Cardiac fibroblast (primary cell): ENCODE measurements at regions not wholly inside any gene's neighbourhood (a gene's known extent, or its start where the extent isn't known, plus 50 kb on each side); places are given as distances from the start of the nearest gene placed in this dataset.

ENCODE experiments used
- DNase-seq, 2 donors: peaks; one replicate each; pipeline versions ENCODE4 v3.0.0 to v3.0.0-alpha.2; 2010; ENCODE audit warnings: low read depth in 2 of 2
- H3K4me3 ChIP-seq, 2 donors: replicated peaks in 1 of 2; 1 replicate in 1 of 2; 2 replicates in 1 of 2; pipeline ENCODE4 v1.5.1; 2011; ENCODE audit warnings: low read depth in 2 of 2, low read length in 2 of 2, mild to moderate bottlenecking in 2 of 2, moderate library complexity in 1 of 2
- TF ChIP-seq, protein P1 (sequence below): IDR thresholded peaks from one replicate; pipeline ENCODE4 v1.5.1; 2011; ENCODE audit warnings: low read depth, mild to moderate bottlenecking, low read length, inconsistent platforms

GRCh38 chr7:91814189-91814588 is 66.3 kb downstream of the MTERF1 start:
- H3K4me3 ChIP-seq = no peak overlapping the region
- no peak for DNase-seq
- TF ChIP-seq, protein P1, sequence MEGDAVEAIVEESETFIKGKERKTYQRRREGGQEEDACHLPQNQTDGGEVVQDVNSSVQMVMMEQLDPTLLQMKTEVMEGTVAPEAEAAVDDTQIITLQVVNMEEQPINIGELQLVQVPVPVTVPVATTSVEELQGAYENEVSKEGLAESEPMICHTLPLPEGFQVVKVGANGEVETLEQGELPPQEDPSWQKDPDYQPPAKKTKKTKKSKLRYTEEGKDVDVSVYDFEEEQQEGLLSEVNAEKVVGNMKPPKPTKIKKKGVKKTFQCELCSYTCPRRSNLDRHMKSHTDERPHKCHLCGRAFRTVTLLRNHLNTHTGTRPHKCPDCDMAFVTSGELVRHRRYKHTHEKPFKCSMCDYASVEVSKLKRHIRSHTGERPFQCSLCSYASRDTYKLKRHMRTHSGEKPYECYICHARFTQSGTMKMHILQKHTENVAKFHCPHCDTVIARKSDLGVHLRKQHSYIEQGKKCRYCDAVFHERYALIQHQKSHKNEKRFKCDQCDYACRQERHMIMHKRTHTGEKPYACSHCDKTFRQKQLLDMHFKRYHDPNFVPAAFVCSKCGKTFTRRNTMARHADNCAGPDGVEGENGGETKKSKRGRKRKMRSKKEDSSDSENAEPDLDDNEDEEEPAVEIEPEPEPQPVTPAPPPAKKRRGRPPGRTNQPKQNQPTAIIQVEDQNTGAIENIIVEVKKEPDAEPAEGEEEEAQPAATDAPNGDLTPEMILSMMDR = no peak
